ENCODE measurements at regions not wholly inside any gene's neighbourhood (a gene's known extent, or its start where the extent isn't known, plus 50 kb on each side); places are given as distances from the start of the nearest gene placed in this dataset.

DNA sequence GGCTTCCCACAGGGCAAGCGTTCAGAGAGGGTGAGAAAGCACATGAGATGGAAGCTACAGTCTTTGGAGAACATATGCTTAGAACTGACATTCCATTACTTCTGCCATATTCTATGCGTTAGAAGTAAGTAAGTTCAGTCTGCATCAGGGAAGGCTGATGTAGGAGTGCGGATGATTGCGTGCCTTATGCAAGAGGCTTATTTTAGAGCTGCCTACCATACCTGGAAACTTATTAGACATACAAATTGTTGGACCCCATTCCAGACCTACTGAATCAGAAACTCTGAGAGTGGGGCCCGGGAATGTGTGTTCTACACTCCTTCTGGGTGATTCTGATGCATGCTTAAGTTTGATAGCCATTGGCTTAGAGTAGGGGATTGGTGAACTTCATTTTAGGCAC lies 174.9 kb downstream of the KTN1 start:
- no peak for DNase-seq
- Mint-ChIP-seq H3K27me3 (ENCODE audit: low read depth) (no peaks in the 10 kb centered on the region), H3K36me3 (ENCODE audit: insufficient read depth in 2 of 2) (no peaks in the 10 kb centered on the region), H3K9me3 (no peaks in the 10 kb centered on the region), H3K27ac (no peak overlapping the region), H3K4me1 (ENCODE audit: low read depth) (no peaks in the 10 kb centered on the region), H3K4me3 (no peak overlapping the region)
- ATAC-seq (replicated peaks in 1 of 2), result no peak

DNA sequence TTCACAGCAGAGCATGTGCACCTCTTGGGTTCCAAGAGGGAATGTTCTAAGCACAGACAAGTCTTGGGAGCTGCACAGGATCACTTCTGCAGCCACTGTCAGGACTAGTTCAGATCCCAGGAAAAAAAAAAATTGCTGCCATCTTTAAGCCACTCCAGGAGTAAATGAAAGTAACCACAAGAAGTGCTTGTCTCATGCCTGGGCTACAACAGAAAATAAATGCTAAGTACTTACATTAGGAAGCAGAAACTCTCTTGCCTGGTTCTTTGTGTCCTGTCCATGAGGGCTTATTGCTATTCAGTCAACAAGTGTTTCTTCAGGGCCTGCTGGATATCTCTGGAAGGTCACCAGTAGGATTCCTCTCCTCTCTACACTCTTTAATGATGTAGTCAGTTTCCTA lies 176.1 kb downstream of the KTN1 start:
- no peak for ATAC-seq (replicated peaks in 1 of 2)
- Mint-ChIP-seq H3K27me3 (ENCODE audit: low read depth) (no peaks in the 10 kb centered on the region), H3K36me3 (ENCODE audit: insufficient read depth in 2 of 2) (no peaks in the 10 kb centered on the region), H3K9me3 (no peaks in the 10 kb centered on the region), H3K4me3 (no peak overlapping the region), H3K27ac (no peak overlapping the region), H3K4me1 (ENCODE audit: low read depth) (no peaks in the 10 kb centered on the region)
- no peak for DNase-seq

DNA sequence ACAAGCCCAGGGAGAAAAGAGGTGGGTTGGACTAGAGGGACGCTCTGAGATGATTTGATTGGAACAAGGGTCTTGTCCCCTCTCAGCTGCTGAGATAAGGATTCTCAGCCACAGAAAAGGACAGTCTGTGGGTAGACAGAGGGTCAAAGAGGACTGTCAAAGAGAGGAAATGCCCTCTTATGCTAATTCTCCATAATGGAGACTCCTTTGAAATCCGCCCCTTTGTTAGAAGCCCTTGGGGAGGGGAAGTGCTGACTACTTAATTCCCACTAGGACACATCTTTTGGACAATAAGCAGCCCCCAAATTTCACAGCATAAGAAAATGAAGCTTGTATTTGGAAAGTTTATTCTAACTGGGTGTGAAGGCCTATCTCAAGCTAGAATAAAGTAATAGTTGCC lies 176.6 kb downstream of the KTN1 start:
- Mint-ChIP-seq H3K27me3 (ENCODE audit: low read depth) (no peaks in the 10 kb centered on the region), H3K4me3 (no peak overlapping the region), H3K36me3 (ENCODE audit: insufficient read depth in 2 of 2) (no peaks in the 10 kb centered on the region), H3K9me3 (no peaks in the 10 kb centered on the region), H3K4me1 (ENCODE audit: low read depth) (no peaks in the 10 kb centered on the region), H3K27ac (no peak overlapping the region)
- no peak for ATAC-seq (replicated peaks in 1 of 2)
- no peak for DNase-seq

DNA sequence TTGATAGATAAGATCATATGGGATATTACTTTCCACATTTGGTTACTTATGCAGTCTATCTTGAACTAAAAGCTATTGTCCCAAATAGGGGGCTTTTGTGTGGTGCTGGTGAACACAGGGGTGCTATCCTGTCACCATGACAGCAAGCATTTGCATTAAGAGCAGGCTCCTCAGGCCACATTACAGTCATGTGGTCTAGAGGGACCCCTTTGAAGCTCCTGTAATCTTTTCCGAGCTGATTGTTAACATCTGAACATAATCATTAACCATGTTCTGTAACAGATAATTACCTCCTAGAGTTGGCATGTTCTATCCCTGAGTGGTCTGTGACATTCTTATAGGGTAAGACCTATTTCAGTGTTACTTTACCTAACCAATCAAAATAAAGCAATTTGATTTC lies 178.8 kb downstream of the KTN1 start:
- Mint-ChIP-seq H3K4me3 (no peak overlapping the region), H3K4me1 (ENCODE audit: low read depth) (no peaks in the 10 kb centered on the region), H3K9me3 (no peaks in the 10 kb centered on the region), H3K36me3 (ENCODE audit: insufficient read depth in 2 of 2) (no peaks in the 10 kb centered on the region), H3K27me3 (ENCODE audit: low read depth) (no peaks in the 10 kb centered on the region), H3K27ac (no peak overlapping the region)
- ATAC-seq (replicated peaks in 1 of 2) (no peak), DNase-seq (no peak)

DNA sequence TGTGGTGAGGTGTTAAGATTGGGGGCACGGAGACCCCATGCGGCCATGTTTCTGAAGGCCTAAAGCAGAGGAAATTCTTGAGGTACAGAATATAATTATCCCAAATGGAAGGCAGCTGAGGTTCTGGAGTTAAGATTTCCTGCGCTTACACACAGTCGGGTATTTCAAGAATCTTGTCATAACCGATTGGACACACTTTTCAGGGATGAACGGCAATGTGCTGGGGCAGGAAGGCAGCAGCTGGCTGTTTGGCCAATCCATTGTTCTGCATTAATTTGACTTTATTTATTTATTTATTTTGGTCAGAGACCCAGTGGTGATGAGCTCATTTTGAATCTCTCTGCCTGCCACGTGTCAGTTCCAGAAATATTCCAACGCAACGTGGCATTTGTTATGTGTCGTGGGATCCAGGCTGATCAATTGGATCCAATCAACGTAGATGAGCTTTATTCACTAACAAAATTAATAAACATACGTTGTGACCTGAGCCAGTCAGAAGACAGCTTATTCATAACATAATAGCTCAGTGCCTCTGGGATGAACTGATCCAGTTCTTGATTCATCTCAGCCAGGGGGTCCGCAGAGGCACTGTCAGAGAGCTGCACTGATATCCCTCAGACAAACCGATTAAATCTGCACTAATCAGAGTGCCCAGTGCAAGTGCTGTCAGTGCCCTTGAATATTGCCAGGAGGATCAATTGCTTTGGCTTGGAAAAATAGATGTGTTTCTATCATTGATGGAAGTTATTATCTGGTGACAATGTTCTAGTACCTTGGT lies 181.0 kb downstream of the KTN1 start:
- no peaks in the 10 kb centered on the region for H3K4me1 Mint-ChIP-seq (ENCODE audit: low read depth)
- peaks cover 5% of the 10 kb centered on the region for H3K27me3 Mint-ChIP-seq (ENCODE audit: low read depth)
- H3K9me3 Mint-ChIP-seq, result peaks cover 0 to 2% of the 10 kb centered on the region in 2 donors
- peaks cover 0 to 1% of the 10 kb centered on the region in 2 donors for H3K36me3 Mint-ChIP-seq (ENCODE audit: insufficient read depth in 2 of 2)
- H3K4me3 Mint-ChIP-seq, result no peak overlapping the region
- DNase-seq (no peak), ATAC-seq (replicated peaks in 1 of 2) (no peak)
- H3K27ac Mint-ChIP-seq, result no peak overlapping the region

DNA sequence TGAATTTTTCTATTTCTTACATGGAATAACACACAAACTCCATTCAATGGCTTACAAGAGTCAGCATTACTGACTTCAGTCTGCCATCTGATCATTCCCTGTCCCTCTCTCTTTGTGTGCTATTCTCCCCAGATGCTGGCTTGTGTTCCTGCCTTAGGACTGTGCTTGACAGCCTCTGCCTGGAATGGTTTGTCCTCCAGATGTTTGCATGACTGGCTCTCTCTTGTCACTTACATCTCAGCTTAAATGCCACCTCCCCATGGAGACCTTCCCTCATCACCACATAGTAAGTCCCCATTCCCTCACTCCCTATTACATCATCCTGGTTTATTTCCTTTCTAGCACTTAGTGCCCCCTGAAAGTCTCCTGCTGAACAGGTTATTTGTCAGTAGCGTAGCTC lies 181.6 kb downstream of the KTN1 start:
- Mint-ChIP-seq H3K27ac (no peak overlapping the region), H3K27me3 (ENCODE audit: low read depth) (peaks cover 5% of the 10 kb centered on the region), H3K36me3 (ENCODE audit: insufficient read depth in 2 of 2) (peaks cover 0 to 1% of the 10 kb centered on the region in 2 donors), H3K4me1 (ENCODE audit: low read depth) (no peaks in the 10 kb centered on the region), H3K4me3 (peak overlapping the region; percentile 56 to 65), H3K9me3 (peaks cover 0 to 2% of the 10 kb centered on the region in 2 donors)
- ATAC-seq (replicated peaks in 1 of 2), result no peak
- no peak for DNase-seq

DNA sequence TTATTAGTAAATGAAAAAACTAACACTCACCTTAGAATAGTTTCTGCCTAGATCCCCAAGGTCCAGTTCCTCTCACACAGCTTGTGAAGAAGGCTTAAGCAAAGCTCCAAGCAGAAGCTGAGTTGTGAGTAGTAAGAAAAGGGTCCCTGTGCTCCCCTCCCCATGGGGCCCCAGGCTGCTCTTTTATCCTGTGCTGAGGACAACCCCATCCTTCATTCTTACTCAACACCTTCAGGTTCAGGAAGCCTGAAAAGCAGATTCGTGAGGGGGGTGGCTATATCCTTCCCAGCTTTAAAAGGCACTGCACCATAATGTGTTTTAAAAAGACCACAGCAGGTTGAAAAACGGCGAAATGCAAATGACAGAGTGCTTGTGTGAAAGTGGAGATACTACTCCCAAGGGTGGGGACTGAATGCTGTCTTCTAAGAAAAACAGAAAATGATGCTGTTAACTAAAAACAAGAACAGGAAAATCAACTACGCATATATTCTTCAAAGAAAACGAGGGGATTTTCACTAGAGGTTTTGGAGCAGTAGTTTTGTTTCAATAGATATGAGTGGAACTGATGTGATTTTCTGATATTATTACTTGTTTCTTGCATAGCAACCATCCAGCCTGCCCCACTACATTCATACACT lies 182.7 kb downstream of the KTN1 start:
- peaks cover 0 to 1% of the 10 kb centered on the region in 2 donors for H3K36me3 Mint-ChIP-seq (ENCODE audit: insufficient read depth in 2 of 2)
- H3K27ac Mint-ChIP-seq, result peak overlapping the region; percentile 72
- H3K27me3 Mint-ChIP-seq (ENCODE audit: low read depth), result peaks cover 5% of the 10 kb centered on the region
- peaks cover 0 to 2% of the 10 kb centered on the region in 2 donors for H3K9me3 Mint-ChIP-seq
- H3K4me3 Mint-ChIP-seq, result peak overlapping the region; percentile 45 to 65
- H3K4me1 Mint-ChIP-seq (ENCODE audit: low read depth), result no peaks in the 10 kb centered on the region
- ATAC-seq (replicated peaks in 1 of 2) (peak; percentile 62 to 83), DNase-seq (peak in 1 of 2 donors; percentile 8)

DNA sequence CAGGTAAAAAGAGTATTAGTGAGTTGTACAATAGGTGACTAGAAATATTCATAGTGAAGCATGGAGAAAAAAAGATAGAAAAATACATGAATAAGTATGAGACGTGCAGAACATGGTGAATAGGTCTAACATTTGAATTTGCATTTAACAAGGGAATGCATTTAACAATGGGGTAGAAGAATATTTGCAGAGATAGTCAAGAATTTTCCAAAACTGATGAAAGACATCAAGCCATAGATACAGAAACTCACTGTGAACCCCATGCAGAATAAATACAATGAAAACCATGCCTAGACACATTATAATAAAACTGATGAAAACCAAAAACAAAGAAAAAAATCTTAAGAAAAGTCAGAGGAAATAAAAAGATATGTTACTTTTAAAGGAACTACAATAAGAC lies 184.8 kb downstream of the KTN1 start:
- H3K4me3 Mint-ChIP-seq, result no peak overlapping the region
- H3K4me1 Mint-ChIP-seq (ENCODE audit: low read depth), result no peaks in the 10 kb centered on the region
- H3K9me3 Mint-ChIP-seq, result peaks cover 2 to 5% of the 10 kb centered on the region in 2 donors
- ATAC-seq (replicated peaks in 1 of 2), result no peak
- peaks cover 1 to 2% of the 10 kb centered on the region in 2 donors for H3K36me3 Mint-ChIP-seq (ENCODE audit: insufficient read depth in 2 of 2)
- no peak overlapping the region for H3K27ac Mint-ChIP-seq
- peaks cover 5% of the 10 kb centered on the region for H3K27me3 Mint-ChIP-seq (ENCODE audit: low read depth)
- DNase-seq, result no peak

DNA sequence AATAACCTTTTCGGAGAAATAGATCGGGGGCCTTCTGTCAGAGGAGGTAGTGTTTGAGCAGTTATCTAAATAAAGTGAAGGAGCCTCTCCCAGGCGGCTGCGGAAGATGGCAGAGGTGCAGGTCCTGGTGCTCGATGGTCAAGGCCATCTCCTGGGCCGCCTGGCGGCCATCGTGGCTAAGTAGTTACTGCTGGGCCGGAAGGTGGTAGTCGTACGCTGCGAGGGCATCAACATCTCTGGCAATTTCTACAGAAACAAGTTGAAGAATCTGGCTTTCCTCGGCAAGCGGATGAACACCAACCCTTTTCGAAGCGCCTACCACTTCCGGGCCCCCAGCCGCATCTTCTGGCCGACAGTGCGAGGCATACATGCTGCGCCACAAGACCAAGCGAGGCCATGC lies 186.1 kb downstream of the KTN1 start:
- H3K27me3 Mint-ChIP-seq (ENCODE audit: low read depth), result peaks cover 5% of the 10 kb centered on the region
- H3K4me1 Mint-ChIP-seq (ENCODE audit: low read depth), result no peaks in the 10 kb centered on the region
- H3K36me3 Mint-ChIP-seq (ENCODE audit: insufficient read depth in 2 of 2), result peaks cover 1 to 2% of the 10 kb centered on the region in 2 donors
- peaks cover 2 to 5% of the 10 kb centered on the region in 2 donors for H3K9me3 Mint-ChIP-seq
- ATAC-seq (replicated peaks in 1 of 2), result no peak
- no peak for DNase-seq
- H3K4me3 Mint-ChIP-seq, result no peak overlapping the region
- no peak overlapping the region for H3K27ac Mint-ChIP-seq

DNA sequence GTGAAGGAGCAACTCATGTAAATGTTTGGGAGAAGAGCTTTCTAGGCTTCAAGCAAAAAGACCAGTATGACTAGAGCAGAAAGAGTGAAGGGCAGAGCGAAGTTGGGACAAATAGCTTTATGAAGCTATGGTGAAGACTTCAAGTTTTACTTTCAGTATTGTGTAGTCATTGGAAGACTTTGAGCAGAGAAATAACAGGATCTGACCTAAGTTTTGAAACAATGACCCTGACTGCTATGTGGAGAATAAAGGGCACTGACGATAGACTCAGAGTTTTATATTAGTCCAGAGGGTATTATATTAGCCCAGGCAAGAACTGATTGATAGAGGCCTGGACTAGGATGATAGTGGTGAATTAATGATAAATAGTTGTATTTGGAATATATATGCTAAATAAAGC lies 187.3 kb downstream of the KTN1 start:
- H3K4me1 Mint-ChIP-seq (ENCODE audit: low read depth), result no peaks in the 10 kb centered on the region
- no peak overlapping the region for H3K27ac Mint-ChIP-seq
- peaks cover 1 to 2% of the 10 kb centered on the region in 2 donors for H3K36me3 Mint-ChIP-seq (ENCODE audit: insufficient read depth in 2 of 2)
- ATAC-seq (replicated peaks in 1 of 2) (no peak), DNase-seq (no peak)
- H3K27me3 Mint-ChIP-seq (ENCODE audit: low read depth), result peaks cover 5% of the 10 kb centered on the region
- H3K4me3 Mint-ChIP-seq, result no peak overlapping the region
- peaks cover 2 to 5% of the 10 kb centered on the region in 2 donors for H3K9me3 Mint-ChIP-seq

DNA sequence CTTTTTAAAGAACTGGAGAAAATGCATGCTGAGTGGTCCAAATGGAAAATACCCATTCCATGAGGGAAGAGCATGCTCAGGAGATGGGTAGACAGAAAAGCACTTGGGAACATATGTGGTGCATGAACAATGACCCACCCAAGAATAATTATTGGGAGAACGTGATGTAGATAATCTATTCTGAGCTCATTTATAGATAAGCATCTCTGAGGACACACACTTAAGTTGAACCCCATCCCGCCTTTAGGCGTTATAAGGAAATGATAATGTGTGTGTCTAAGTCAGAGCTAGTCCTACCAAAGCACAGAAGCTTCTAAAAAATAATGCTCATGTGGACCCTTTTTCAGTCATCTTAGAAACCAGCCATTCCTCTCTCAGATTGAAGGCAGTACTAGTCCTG lies 189.9 kb downstream of the KTN1 start:
- Mint-ChIP-seq H3K4me1 (ENCODE audit: low read depth) (no peaks in the 10 kb centered on the region), H3K27me3 (ENCODE audit: low read depth) (peaks cover 1% of the 10 kb centered on the region), H3K36me3 (ENCODE audit: insufficient read depth in 2 of 2) (peaks cover 1 to 2% of the 10 kb centered on the region in 2 donors), H3K27ac (no peak overlapping the region), H3K4me3 (no peak overlapping the region), H3K9me3 (peaks cover 2 to 5% of the 10 kb centered on the region in 2 donors)
- DNase-seq, result no peak
- ATAC-seq (replicated peaks in 1 of 2), result no peak

DNA sequence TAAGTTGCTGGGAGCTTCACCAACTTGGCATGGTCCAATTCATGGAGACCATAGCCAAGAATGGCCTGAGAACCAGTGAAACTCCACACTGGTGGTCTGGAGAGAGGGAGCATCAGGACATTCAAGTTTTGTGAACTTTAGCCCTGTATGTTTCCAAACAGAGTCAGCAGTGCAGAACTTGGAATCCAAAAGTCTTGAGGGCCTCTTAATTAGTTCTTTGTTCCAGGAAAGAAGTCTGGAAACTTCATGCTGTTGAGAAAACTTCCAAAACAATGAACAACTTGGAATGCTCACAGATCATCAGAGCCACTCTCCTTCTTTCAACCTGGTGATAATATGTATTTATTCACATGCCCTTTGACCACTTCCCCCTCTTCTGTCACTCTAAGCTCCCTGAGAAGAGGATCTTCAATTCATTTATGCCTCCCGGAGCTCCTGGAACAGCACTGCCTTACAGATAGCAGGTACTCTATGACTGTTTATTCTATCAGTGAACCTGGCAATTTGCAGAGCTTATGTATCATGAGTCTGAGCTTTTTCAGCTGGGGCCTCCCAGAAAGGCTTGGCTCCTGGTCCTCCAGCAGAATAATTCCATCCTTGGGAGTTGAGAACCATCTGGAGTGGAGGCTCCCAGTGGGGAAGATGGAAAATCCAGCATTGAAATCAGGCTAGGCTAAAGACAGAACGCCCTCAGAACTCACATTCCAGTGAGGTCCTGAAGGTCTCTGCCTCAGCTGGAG lies 191.4 kb downstream of the KTN1 start:
- Mint-ChIP-seq H3K4me3 (no peak overlapping the region), H3K9me3 (peaks cover 0 to 5% of the 10 kb centered on the region in 2 donors), H3K27ac (no peak overlapping the region), H3K36me3 (ENCODE audit: insufficient read depth in 2 of 2) (peaks cover 0 to 2% of the 10 kb centered on the region in 2 donors), H3K4me1 (ENCODE audit: low read depth) (no peaks in the 10 kb centered on the region), H3K27me3 (ENCODE audit: low read depth) (no peaks in the 10 kb centered on the region)
- DNase-seq, result no peak
- no peak for ATAC-seq (replicated peaks in 1 of 2)

DNA sequence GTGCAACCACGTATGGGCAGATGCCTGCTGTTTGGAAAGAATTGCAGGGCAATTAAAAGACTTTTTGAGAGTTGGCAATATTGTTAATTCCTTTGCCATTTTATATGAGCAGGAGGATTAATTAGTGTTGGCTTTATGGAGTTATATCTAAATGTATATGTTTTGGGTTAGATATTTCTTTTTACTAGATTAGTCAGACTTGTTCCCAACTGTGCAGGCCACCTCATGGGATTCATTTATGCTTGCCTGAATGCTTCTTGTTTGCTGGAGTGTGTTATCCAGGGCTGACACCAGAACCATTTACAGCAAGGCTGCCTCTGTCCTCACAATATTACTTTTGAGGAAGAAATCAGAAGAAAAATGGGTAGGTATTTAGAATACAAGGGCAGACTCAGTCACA lies 192.5 kb downstream of the KTN1 start:
- Mint-ChIP-seq H3K27ac (no peak overlapping the region), H3K27me3 (ENCODE audit: low read depth) (no peaks in the 10 kb centered on the region), H3K9me3 (peaks cover 0 to 5% of the 10 kb centered on the region in 2 donors), H3K4me1 (ENCODE audit: low read depth) (no peaks in the 10 kb centered on the region), H3K36me3 (ENCODE audit: insufficient read depth in 2 of 2) (peaks cover 0 to 2% of the 10 kb centered on the region in 2 donors), H3K4me3 (no peak overlapping the region)
- ATAC-seq (replicated peaks in 1 of 2) (no peak), DNase-seq (no peak)

All from activated T-cell treated with anti-CD3 and anti-CD28 coated beads, Interleukin-2, amount 50 U/mL, for 72 hours (primary cell).